GM13976 (cell line): ENCODE measurements at regions not wholly inside any gene's neighbourhood (a gene's known extent, or its start where the extent isn't known, plus 50 kb on each side); places are given as distances from the start of the nearest gene placed in this dataset.
"Not testable (repeated sequence)": the region's sequence is repeated elsewhere in the genome, so short reads cannot be mapped to it uniquely, and the experiment has no call there.

Experiments
- DNase-seq: peaks from one replicate; pipeline ENCODE4 v3.0.0; 2012; ENCODE audit warnings: low spot score
- in situ Hi-C: fragments of 300-500 bp; cut with MboI; formaldehyde crosslinking; loops from one replicate; pipeline ENCODE4 v1.12.0; 2022; ENCODE audit warnings: low sequenced_read_pairs, mixed read lengths, inconsistent platforms; ENCODE audit not compliant: unreplicated experiment
- TF ChIP-seq, protein P1 (sequence below): IDR thresholded peaks from 2 replicates; pipeline ENCODE4 v1.5.1; 2012; ENCODE audit warnings: borderline replicate concordance, mild to moderate bottlenecking; ENCODE audit not compliant: insufficient read depth; ENCODE audit errors: extremely low read depth, missing control alignments, control extremely low read depth

DNA sequence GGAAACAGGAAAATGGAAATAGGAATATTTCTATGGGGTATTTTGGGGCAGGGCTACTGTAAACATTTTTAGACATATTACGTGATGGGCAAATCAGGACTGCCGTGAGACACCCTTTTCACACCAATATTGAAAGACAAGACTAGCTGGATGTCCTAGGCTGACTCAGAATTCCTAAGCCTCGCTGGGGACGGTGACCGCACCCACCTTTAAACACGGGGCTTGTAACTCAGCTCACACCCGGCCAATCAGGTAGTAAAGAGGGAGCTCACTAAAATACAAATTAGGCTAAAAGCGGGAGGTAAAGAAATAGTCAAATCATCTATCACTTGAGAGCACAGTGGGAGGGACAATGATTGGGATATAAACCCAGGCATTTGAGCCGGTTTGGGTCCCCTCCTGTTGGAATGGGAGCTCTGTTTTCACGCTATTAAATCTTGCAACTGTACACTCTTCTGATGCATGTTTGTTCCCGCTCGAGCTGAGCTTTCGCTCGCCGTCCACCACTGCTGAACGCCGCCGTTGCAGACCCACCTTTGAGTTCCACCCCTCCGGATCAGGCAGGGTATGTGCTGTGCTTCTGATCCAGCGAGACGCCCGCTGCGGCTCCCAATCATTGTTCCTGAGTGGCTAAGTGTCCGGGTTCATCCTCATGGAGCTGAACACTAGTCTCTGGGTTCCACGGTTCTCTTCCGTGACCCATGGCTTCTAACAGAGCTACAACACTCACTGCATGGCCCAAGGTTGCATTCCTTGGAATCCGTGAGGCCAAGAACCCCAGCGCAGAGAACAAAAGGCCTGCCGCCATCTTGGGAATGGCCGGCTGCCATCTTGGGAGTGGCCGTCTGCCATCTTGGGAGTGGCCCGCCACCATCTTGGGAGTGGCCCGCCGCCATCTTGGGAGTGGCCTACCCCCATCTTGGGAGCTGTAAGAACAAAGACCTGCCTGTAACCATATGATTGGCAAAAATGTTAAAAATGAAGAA, 152.6 kb downstream of the CRLF2 start:
- TF ChIP-seq, protein P1, sequence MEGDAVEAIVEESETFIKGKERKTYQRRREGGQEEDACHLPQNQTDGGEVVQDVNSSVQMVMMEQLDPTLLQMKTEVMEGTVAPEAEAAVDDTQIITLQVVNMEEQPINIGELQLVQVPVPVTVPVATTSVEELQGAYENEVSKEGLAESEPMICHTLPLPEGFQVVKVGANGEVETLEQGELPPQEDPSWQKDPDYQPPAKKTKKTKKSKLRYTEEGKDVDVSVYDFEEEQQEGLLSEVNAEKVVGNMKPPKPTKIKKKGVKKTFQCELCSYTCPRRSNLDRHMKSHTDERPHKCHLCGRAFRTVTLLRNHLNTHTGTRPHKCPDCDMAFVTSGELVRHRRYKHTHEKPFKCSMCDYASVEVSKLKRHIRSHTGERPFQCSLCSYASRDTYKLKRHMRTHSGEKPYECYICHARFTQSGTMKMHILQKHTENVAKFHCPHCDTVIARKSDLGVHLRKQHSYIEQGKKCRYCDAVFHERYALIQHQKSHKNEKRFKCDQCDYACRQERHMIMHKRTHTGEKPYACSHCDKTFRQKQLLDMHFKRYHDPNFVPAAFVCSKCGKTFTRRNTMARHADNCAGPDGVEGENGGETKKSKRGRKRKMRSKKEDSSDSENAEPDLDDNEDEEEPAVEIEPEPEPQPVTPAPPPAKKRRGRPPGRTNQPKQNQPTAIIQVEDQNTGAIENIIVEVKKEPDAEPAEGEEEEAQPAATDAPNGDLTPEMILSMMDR = no peak
- no peak for DNase-seq
- in situ Hi-C loops = no loop called here

DNA sequence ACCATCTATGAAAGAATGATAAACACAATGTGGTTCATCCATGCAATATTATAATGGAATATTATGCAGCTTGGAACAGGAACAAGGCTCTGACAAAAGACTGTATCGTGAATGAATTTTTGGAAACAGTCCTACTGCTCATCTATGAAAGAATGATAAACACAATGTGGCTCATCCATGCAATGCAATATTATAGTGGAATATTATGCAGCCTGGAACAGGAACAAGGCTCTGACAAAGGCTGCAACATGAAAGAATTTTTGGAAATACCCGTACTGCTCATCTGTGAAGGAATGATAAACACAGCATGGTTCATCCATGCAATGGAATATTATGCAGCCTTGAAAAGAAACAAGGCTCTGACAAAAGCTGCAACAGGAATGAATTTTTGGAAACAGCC, 158.8 kb downstream of the CRLF2 start:
- DNase-seq, in situ Hi-C loops: not testable (repeated sequence)

DNA sequence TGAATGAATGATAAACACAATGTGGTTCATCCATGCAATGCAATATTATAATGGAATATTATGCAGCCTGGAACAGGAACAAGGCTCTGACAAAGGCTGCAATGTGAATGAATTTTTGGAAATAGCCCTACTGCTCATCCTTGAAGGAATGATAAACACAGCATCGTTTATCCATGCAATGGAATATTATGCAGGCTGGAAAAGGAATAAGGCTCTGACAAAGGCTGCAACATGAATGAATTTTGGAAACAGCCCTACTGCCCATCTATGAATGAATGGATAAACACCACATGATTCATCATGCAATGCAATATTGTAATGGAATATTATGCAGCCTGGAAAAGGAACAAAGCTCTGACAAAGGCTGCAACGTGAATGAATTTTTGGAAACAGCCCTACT, 159.4 kb downstream of the CRLF2 start:
- TF ChIP-seq, protein P1 = no peak
- in situ Hi-C loops = no loop called here
- no peak for DNase-seq

DNA sequence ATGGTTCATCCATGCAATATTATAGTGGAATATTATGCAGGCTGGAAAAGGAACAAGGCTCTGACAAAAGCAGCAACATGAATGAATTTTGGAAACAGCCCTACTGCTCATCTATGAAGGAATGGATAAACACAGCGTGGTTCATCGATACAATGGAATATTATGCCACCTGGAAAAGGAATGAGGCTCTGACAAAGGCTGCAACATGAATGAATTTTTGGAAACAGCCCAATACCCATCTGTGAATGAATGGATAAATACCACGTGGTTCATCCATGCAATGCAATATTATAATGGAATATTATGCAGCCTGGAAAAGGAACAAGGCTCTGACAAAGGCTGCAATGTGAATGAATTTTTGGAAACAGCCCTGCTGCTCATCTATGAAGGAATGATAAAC, 160.4 kb downstream of the CRLF2 start:
- TF ChIP-seq, protein P1 = no peak
- no peak for DNase-seq
- in situ Hi-C loops = no loop called here

DNA sequence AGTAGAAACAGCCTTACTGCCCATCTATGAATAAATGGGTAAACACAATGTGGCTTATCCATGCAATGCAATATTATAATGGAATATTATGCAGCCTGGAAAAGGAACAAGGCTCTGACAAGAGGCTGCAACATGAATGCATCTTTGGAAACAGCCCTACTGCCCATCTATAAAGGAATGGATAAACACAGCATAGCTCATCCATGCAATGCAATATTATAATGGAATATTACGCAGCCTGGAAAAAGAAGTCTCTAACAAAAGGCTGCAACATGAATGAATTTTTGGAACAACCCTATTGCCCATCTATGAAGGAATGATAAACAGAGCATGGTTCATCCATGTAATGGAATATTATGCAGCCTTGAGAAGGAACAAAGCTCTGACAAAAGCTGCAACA, 161.0 kb downstream of the CRLF2 start:
- TF ChIP-seq, protein P1 = no peak
- no peak for DNase-seq
- in situ Hi-C loops = no loop called here

DNA sequence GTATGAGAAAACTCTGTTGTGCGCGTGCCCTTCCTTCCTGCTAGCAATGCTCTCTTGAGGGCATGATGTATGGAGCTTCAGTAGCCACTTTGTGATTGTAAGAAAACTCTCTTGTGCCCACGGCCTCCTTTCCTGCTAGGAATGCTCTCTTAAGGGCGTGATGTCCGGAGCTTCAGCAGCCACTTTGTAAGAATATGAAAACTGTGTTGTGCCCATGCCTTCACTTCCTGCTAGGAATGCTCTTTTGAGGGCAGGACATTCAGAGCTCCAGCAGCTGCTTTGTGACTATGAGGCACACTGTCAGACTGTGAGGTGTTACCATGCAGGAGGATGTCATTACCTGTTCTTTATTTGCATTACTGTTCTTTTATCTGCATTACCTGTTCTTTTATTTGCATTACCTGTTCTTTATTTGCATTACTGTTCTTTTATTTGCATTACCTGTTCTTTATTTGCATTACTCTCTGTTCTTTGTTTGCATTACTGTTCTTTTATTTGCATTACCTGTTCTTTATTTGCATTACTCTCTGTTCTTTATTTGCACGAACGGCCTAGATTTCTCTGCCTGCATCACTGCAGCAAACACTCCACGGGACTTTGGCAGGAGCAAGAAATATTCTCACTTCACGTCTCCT, 166.7 kb downstream of the CRLF2 start:
- TF ChIP-seq, protein P1 = no peak

DNA sequence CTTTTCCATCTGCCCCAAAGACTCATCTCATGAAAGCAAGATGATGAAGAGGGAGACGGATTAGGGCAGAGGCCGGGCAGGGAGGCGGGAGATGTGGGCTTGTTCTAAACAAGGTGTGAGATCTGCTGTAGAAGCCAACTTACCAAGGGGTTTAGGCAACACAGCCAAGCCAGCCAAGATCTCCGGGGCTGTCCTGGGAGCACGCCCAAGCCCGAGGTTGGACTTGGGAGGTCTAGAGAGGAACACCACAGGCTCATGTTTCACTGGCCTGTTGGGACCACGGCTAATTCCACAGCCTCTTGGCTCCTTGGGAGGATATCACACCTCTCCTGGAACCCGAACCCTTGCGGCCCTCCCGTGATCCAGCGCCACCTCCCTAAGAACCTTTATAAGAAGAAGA, 171.4 kb downstream of the CRLF2 start:
- in situ Hi-C loops = no loop called here
- TF ChIP-seq, protein P1 = no peak
- DNase-seq = no peak

More for the DNA sequence above, 166.7 kb downstream of the CRLF2 start:
- in situ Hi-C loops = no loop called here
- no peak for DNase-seq

DNA sequence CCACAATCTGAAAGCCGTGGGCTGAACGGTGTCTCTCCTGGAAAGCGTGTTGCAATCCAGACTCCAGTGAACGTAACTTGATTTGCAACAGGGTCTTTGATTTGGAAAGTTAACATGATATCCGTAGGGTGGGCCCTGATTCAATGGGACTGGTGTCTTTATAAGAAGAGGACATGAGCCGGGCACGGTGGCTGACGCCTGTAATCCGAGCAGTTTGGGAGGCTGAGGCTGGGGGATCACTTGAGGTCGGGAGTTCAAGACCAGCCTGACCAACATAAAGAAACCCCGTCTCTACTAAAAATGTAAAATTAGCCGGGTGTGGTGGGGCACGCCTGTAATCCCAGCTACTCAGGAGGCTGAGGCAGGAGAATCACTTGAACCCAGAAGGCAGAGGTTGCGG, 176.5 kb downstream of the CRLF2 start:
- not testable (repeated sequence) for DNase-seq

More for the DNA sequence above, 176.5 kb downstream of the CRLF2 start:
- in situ Hi-C loops = not testable (repeated sequence)
